LNCaP clone FGC (cell line): ENCODE measurements at regions not wholly inside any gene's neighbourhood (a gene's known extent, or its start where the extent isn't known, plus 50 kb on each side); places are given as distances from the start of the nearest gene placed in this dataset.

ENCODE experiments used
- DNase-seq: peaks from one replicate; pipeline ENCODE4 v3.0.0-alpha.2; 2011; ENCODE audit warnings: low read depth
- H3K4me3 ChIP-seq: 2 replicates; pipeline ENCODE4 v1.5.1; 2011; ENCODE audit warnings: mild to moderate bottlenecking, low read depth, low read length, control low read depth
- CTCF ChIP-seq: IDR thresholded peaks from 2 replicates; pipeline ENCODE4 v1.5.1; 2012; ENCODE audit warnings: mild to moderate bottlenecking; ENCODE audit not compliant: control insufficient read depth, insufficient read depth; ENCODE audit errors: extremely low read depth

- DNase-seq, result no peak
- no peak overlapping the region for H3K4me3 ChIP-seq
- TF ChIP-seq CTCF, result no peak
These were observed 131.2 kb upstream of the KCNG1 start for GRCh38 chr20:51153867-51154707.

GRCh38 chr20:51148941-51149340, 126.0 kb upstream of the KCNG1 start:
- no peak overlapping the region for H3K4me3 ChIP-seq
- TF ChIP-seq CTCF, result no peak
- no peak for DNase-seq

GRCh38 chr20:51144476-51144875, 121.6 kb upstream of the KCNG1 start:
- no peak for DNase-seq
- TF ChIP-seq CTCF, result no peak
- no peak overlapping the region for H3K4me3 ChIP-seq

- DNase-seq, result peak; percentile 75
- no peak for TF ChIP-seq CTCF
These were observed 120.7 kb upstream of the KCNG1 start for GRCh38 chr20:51143652-51144051.

GRCh38 chr20:51142448-51142847, 119.5 kb upstream of the KCNG1 start:
- peak; percentile 89 for DNase-seq
- H3K4me3 ChIP-seq, result no peak overlapping the region; the same call in 1 of the 2 replicates
- TF ChIP-seq CTCF, result no peak

More at GRCh38 chr20:51143652-51144051, 120.7 kb upstream of the KCNG1 start:
- H3K4me3 ChIP-seq, result peak overlapping the region; percentile 21

- TF ChIP-seq CTCF, result no peak
- no peak overlapping the region for H3K4me3 ChIP-seq
- DNase-seq, result no peak
These were observed 117.8 kb upstream of the KCNG1 start for GRCh38 chr20:51140671-51141070.

GRCh38 chr20:51139891-51140290, 117.0 kb upstream of the KCNG1 start:
- no peak for DNase-seq
- no peak for TF ChIP-seq CTCF

More at GRCh38 chr20:51139891-51140290, 117.0 kb upstream of the KCNG1 start:
- no peak overlapping the region for H3K4me3 ChIP-seq
